Esophagus squamous epithelium (tissue), 4 donors: ENCODE measurements at regions not wholly inside any gene's neighbourhood (a gene's known extent, or its start where the extent isn't known, plus 50 kb on each side); places are given as distances from the start of the nearest gene placed in this dataset.

Experiments used
- POLR2A ChIP-seq, 4 donors: fragments of 450-650 bp; IDR thresholded peaks; one replicate each; pipeline ENCODE4 v1.6.1; 2017; ENCODE audit warnings: antibody characterized with exemption in 4 of 4, mild to moderate bottlenecking in 4 of 4, moderate library complexity in 3 of 4
- TF ChIP-seq, protein P1 (sequence below), 6 experiments: fragments of 450-650 bp in 4 of 6; fragments of 200-600 bp in 2 of 6; sonication (generic) in 2 of 6; IDR thresholded peaks; one replicate each; pipeline ENCODE4 v1.5.1; 2016 to 2019; ENCODE audit warnings: antibody characterized with exemption in 6 of 6, mild to moderate bottlenecking in 4 of 6, moderate library complexity in 4 of 6

DNA sequence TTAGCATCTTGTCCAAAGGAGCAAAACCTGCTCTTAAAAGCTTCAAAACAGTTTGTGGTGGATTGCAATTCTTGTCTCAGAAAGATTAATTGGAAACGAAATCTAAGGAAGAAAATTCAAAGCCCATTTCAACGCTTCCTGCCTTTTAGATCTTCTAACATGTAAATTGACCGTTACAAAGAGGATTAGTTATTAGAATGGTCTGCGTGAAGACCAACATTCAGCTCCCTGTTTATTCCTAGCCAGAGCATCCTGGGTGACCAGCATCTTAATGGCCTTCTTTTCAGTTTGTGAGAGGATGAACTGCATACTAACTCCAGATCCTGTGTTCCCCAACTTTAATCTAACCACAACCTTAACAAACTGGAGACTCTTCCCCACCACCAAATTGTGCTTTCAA, 109.9 kb upstream of the SLC1A3 start:
- TF ChIP-seq, protein P1, sequence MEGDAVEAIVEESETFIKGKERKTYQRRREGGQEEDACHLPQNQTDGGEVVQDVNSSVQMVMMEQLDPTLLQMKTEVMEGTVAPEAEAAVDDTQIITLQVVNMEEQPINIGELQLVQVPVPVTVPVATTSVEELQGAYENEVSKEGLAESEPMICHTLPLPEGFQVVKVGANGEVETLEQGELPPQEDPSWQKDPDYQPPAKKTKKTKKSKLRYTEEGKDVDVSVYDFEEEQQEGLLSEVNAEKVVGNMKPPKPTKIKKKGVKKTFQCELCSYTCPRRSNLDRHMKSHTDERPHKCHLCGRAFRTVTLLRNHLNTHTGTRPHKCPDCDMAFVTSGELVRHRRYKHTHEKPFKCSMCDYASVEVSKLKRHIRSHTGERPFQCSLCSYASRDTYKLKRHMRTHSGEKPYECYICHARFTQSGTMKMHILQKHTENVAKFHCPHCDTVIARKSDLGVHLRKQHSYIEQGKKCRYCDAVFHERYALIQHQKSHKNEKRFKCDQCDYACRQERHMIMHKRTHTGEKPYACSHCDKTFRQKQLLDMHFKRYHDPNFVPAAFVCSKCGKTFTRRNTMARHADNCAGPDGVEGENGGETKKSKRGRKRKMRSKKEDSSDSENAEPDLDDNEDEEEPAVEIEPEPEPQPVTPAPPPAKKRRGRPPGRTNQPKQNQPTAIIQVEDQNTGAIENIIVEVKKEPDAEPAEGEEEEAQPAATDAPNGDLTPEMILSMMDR (IDR thresholded peaks at IDR 0.05), result no peak
- no peak for TF ChIP-seq POLR2A (IDR thresholded peaks at IDR 0.05)
